Dermis blood vessel endothelial cell (primary cell): ENCODE measurements at regions not wholly inside any gene's neighbourhood (a gene's known extent, or its start where the extent isn't known, plus 50 kb on each side); places are given as distances from the start of the nearest gene placed in this dataset.
A peak's percentile ranks its signal among the peaks of the same experiment; 100 is the strongest.

Experiments used
- DNase-seq: peaks from one replicate; pipeline ENCODE4 v3.0.0; 2010

GRCh38 chr3:113051787-113052186 lies 61.0 kb downstream of the GTPBP8 start:
- no peak for DNase-seq

GRCh38 chr3:113053169-113053568 lies 62.4 kb downstream of the GTPBP8 start:
- DNase-seq: no peak

GRCh38 chr3:113054552-113054951 lies 63.8 kb downstream of the GTPBP8 start:
- no peak for DNase-seq

GRCh38 chr3:113055201-113055600 lies 64.4 kb downstream of the GTPBP8 start:
- DNase-seq: no peak

GRCh38 chr3:113055961-113056360 lies 65.2 kb downstream of the GTPBP8 start:
- no peak for DNase-seq

GRCh38 chr3:113057117-113057516 lies 66.3 kb downstream of the GTPBP8 start:
- DNase-seq: no peak

- no peak for DNase-seq
These were observed 67.4 kb downstream of the GTPBP8 start for GRCh38 chr3:113058188-113058587.

- no peak for DNase-seq
These were observed 71.9 kb downstream of the GTPBP8 start for GRCh38 chr3:113062705-113063104.

GRCh38 chr3:113063126-113063894 lies 72.5 kb downstream of the GTPBP8 start:
- DNase-seq: no peak

- DNase-seq: no peak
These were observed 73.4 kb downstream of the GTPBP8 start for GRCh38 chr3:113064183-113064582.

- DNase-seq: no peak
These were observed 74.6 kb downstream of the GTPBP8 start for GRCh38 chr3:113065336-113065735.

GRCh38 chr3:113070072-113070640 lies 79.4 kb downstream of the GTPBP8 start:
- no peak for DNase-seq

GRCh38 chr3:113070681-113071113 lies 79.9 kb downstream of the GTPBP8 start:
- DNase-seq: no peak

- no peak for DNase-seq
These were observed 84.8 kb downstream of the GTPBP8 start for GRCh38 chr3:113075588-113075987.

GRCh38 chr3:113079218-113079961 lies 88.6 kb downstream of the GTPBP8 start:
- no peak for DNase-seq

- DNase-seq: peak; percentile 17
These were observed 94.0 kb downstream of the GTPBP8 start for GRCh38 chr3:113084777-113085176.

- DNase-seq: no peak
These were observed 96.0 kb downstream of the GTPBP8 start for GRCh38 chr3:113086560-113087461.

GRCh38 chr3:113088616-113089015 lies 97.8 kb downstream of the GTPBP8 start:
- DNase-seq: no peak

GRCh38 chr3:113091417-113091816 lies 100.6 kb downstream of the GTPBP8 start:
- no peak for DNase-seq

GRCh38 chr3:113092746-113093145 lies 102.0 kb downstream of the GTPBP8 start:
- no peak for DNase-seq

GRCh38 chr3:113094337-113095221 lies 103.8 kb downstream of the GTPBP8 start:
- DNase-seq: no peak
